Cardiac fibroblast (primary cell): ENCODE measurements at regions not wholly inside any gene's neighbourhood (a gene's known extent, or its start where the extent isn't known, plus 50 kb on each side); places are given as distances from the start of the nearest gene placed in this dataset.
"Not testable (repeated sequence)": the region's sequence is repeated elsewhere in the genome, so short reads cannot be mapped to it uniquely, and the experiment has no call there.

Source experiments
- DNase-seq, 2 donors: peaks; one replicate each; pipeline versions ENCODE4 v3.0.0 to v3.0.0-alpha.2; 2010; ENCODE audit warnings: low read depth in 2 of 2
- H3K4me3 ChIP-seq, 2 donors: replicated peaks in 1 of 2; 1 replicate in 1 of 2; 2 replicates in 1 of 2; pipeline ENCODE4 v1.5.1; 2011; ENCODE audit warnings: low read depth in 2 of 2, low read length in 2 of 2, mild to moderate bottlenecking in 2 of 2, moderate library complexity in 1 of 2
- CTCF ChIP-seq: IDR thresholded peaks from one replicate; pipeline ENCODE4 v1.5.1; 2011; ENCODE audit warnings: low read depth, mild to moderate bottlenecking, low read length, inconsistent platforms

GRCh38 chr4:164319688-164320087 is 434.2 kb upstream of the SMIM31 start:
- TF ChIP-seq CTCF = no peak
- no peak for DNase-seq
- H3K4me3 ChIP-seq = no peak overlapping the region

GRCh38 chr4:164320847-164321246 is 433.1 kb upstream of the SMIM31 start:
- TF ChIP-seq CTCF = no peak
- DNase-seq = no peak
- no peak overlapping the region for H3K4me3 ChIP-seq

DNA sequence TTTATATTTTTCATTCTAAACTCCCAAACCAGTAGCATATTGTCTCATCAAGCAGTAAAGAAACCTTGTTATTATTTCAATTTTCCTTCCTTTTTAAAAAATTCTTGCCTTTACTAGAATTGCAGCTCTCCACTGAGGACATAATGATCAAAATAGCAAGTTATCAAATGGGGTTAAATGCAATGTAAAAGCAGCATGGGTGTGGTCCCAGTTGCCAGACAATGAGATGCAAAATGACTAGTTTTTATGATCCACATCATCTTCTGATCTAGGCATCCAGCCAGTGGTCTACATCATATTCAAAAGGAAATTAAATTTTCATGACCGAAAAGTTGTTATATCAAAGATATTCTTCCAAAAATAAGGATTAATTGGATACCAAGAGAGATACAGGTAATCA is 427.9 kb upstream of the SMIM31 start:
- TF ChIP-seq CTCF = no peak
- DNase-seq = no peak
- H3K4me3 ChIP-seq = no peak overlapping the region

- TF ChIP-seq CTCF = no peak
- DNase-seq = no peak
- no peak overlapping the region for H3K4me3 ChIP-seq
Measured at GRCh38 chr4:164337219-164337944, 416.5 kb upstream of the SMIM31 start.

DNA sequence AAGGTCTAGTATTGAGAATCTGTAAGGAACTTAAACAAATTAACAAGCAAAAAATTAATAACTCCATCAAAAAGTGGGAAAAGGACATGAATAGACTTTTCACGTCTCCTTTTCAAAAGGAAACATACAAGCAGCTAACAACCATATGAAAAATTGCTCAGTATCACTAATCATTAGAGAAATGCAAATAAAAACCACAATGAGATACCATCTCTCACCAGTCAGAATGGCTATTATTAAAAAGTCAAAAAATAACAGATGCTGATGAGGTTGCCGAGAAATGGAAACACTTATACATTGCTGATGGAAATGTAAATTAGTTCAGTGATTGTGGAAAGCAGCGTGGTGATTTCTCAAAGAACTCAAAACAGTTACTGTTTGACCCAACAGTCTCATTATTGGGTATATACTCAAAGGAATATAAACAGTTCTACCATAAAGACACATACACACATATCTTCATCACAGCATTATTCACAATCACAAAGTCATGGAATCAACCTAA is 410.4 kb upstream of the SMIM31 start:
- no peak for TF ChIP-seq CTCF
- no peak for DNase-seq
- H3K4me3 ChIP-seq = no peak overlapping the region

DNA sequence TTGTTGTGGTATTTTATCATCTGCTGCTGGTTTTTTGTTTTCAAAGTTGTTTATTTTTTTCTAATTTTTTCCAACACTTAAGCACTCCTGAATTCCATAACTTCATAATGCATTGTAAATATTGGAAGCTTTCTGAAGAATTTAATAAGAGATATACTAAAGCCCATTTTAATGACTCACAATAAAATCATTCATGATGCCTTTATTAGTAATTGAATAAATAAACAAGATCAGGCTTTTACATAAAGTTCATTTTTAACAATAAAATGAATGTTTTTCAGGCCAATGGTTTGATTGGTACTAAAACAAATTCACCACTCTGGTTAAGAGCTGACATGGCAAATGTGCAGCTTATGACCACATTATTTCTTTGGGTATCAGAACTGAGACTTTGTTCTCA is 408.2 kb upstream of the SMIM31 start:
- no peak for TF ChIP-seq CTCF
- no peak overlapping the region for H3K4me3 ChIP-seq
- no peak for DNase-seq

- TF ChIP-seq CTCF = no peak
- DNase-seq = no peak
- no peak overlapping the region for H3K4me3 ChIP-seq
Measured at GRCh38 chr4:164350061-164350460, 403.9 kb upstream of the SMIM31 start.

GRCh38 chr4:164350716-164351115 is 403.2 kb upstream of the SMIM31 start:
- DNase-seq, H3K4me3 ChIP-seq: not testable (repeated sequence)
